Dedifferentiated amniotic fluid mesenchymal stem cell (primary cell): ENCODE measurements at regions not wholly inside any gene's neighbourhood (a gene's known extent, or its start where the extent isn't known, plus 50 kb on each side); places are given as distances from the start of the nearest gene placed in this dataset.

Experiments
- DNase-seq: peaks from one replicate; pipeline ENCODE4 v3.0.0-alpha.2; 2016; ENCODE audit errors: extremely low spot score

GRCh38 chr5:82403724-82404123 is 125.6 kb upstream of the RPS23 start:
- DNase-seq, result no peak

GRCh38 chr5:82403026-82403425 is 124.9 kb upstream of the RPS23 start:
- no peak for DNase-seq

- no peak for DNase-seq
These were observed 121.0 kb upstream of the RPS23 start for GRCh38 chr5:82399111-82399510.

- DNase-seq, result no peak
These were observed 119.7 kb upstream of the RPS23 start for GRCh38 chr5:82397741-82398320.

GRCh38 chr5:82396871-82397514 is 118.8 kb upstream of the RPS23 start:
- DNase-seq, result peak; percentile 98

- no peak for DNase-seq
These were observed 118.2 kb upstream of the RPS23 start for GRCh38 chr5:82396396-82396795.

- no peak for DNase-seq
These were observed 115.8 kb upstream of the RPS23 start for GRCh38 chr5:82393951-82394350.

- DNase-seq, result no peak
These were observed 111.9 kb upstream of the RPS23 start for GRCh38 chr5:82390088-82390487.

GRCh38 chr5:82389347-82389746 is 111.2 kb upstream of the RPS23 start:
- DNase-seq, result no peak

- DNase-seq, result peak; percentile 26
These were observed 110.0 kb upstream of the RPS23 start for GRCh38 chr5:82388181-82388580.

GRCh38 chr5:82387819-82388166 is 109.6 kb upstream of the RPS23 start:
- no peak for DNase-seq

- DNase-seq, result no peak
These were observed 109.1 kb upstream of the RPS23 start for GRCh38 chr5:82387001-82387818.

GRCh38 chr5:82386576-82386975 is 108.4 kb upstream of the RPS23 start:
- DNase-seq, result no peak

- DNase-seq, result no peak
These were observed 106.0 kb upstream of the RPS23 start for GRCh38 chr5:82384034-82384750.

- no peak for DNase-seq
These were observed 103.4 kb upstream of the RPS23 start for GRCh38 chr5:82381591-82381990.

- no peak for DNase-seq
These were observed 98.2 kb upstream of the RPS23 start for GRCh38 chr5:82376307-82376706.

GRCh38 chr5:82375488-82376244 is 97.5 kb upstream of the RPS23 start:
- no peak for DNase-seq

GRCh38 chr5:82374637-82375036 is 96.5 kb upstream of the RPS23 start:
- no peak for DNase-seq

GRCh38 chr5:82367930-82368329 is 89.8 kb upstream of the RPS23 start:
- DNase-seq, result no peak

- no peak for DNase-seq
These were observed 87.6 kb upstream of the RPS23 start for GRCh38 chr5:82365744-82366228.

GRCh38 chr5:82365026-82365425 is 86.9 kb upstream of the RPS23 start:
- no peak for DNase-seq

GRCh38 chr5:82364497-82364896 is 86.3 kb upstream of the RPS23 start:
- peak; percentile 75 for DNase-seq
